ENCODE measurements at regions not wholly inside any gene's neighbourhood (a gene's known extent, or its start where the extent isn't known, plus 50 kb on each side); places are given as distances from the start of the nearest gene placed in this dataset.

DNA sequence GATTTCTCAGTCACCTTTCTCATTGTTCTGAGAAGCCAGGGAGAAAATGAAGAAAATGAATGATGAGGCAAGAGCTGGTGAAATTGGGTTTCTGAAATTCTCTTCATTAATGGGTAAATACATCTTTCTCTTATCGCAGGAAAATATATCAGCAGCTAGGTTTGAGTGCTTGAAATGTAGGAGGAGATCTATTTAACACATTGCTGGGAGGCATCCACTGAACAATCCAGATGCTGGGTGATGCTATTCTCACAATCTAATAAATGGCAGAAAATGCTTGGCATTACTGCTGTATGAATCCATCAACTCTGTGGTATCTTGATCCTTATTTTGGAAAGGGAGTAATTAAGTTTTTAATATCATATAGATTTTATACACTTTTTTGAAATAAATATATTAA lies 199.6 kb upstream of the LRP1B start:
- no peaks in the 10 kb centered on the region for H3K9me3 ChIP-seq (ENCODE audit: control insufficient read depth, insufficient read depth, low read length)
- no CpG with 5 or more reads among the region's 1 CpG for whole genome bisulfite sequencing (ENCODE audit: insufficient coverage, insufficient read length)
- H3K4me1 ChIP-seq (ENCODE audit: control insufficient read depth, insufficient read depth, low read length): no peaks in the 10 kb centered on the region
- H3K36me3 ChIP-seq (ENCODE audit: control insufficient read depth, insufficient read depth, low read length): no peaks in the 10 kb centered on the region
- H3K4me3 ChIP-seq (ENCODE audit: low read length): no peak overlapping the region
- H3K27me3 ChIP-seq (ENCODE audit: control insufficient read depth, insufficient read depth, low read length): no peaks in the 10 kb centered on the region
- H3K27ac ChIP-seq (ENCODE audit: low read length): no peak overlapping the region
- DNase-seq (ENCODE audit: low read depth, low spot score): no peak

- Histone ChIP-seq H3K4me3 (ENCODE audit: low read length) (no peak overlapping the region), H3K9me3 (ENCODE audit: control insufficient read depth, insufficient read depth, low read length) (no peaks in the 10 kb centered on the region; the same call in 1 of the 2 replicates), H3K27me3 (ENCODE audit: control insufficient read depth, insufficient read depth, low read length) (no peaks in the 10 kb centered on the region), H3K4me1 (ENCODE audit: control insufficient read depth, insufficient read depth, low read length) (no peaks in the 10 kb centered on the region), H3K36me3 (ENCODE audit: control insufficient read depth, insufficient read depth, low read length) (no peaks in the 10 kb centered on the region), H3K27ac (ENCODE audit: low read length) (no peak overlapping the region)
- DNase-seq (ENCODE audit: low read depth, low spot score): no peak
These were observed 195.1 kb upstream of the LRP1B start for GRCh38 chr2:142325870-142326269.

DNA sequence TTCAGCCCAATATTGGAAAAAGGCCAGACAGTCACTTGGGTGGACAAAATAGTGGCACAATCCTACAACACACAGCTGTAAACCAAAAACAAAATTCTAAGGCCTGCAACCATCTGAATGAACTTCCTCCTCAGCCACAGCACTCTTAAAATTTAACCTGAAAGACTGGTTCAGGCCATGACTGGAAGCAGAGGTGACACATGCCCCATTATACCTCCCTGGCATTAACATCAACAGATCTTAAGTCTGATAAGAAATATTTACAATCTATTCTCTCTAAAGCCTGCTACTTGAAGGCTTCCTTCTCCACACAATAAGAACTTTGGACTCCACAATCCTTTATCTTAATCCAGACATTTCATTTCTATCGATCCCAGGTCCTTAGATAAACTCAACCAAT lies 192.4 kb upstream of the LRP1B start:
- no peak overlapping the region for H3K4me3 ChIP-seq (ENCODE audit: low read length)
- no CpG with 5 or more reads among the region's 1 CpG for WGBS (ENCODE audit: insufficient coverage, insufficient read length)
- H3K27me3 ChIP-seq (ENCODE audit: control insufficient read depth, insufficient read depth, low read length): no peaks in the 10 kb centered on the region
- no peak for DNase-seq (ENCODE audit: low read depth, low spot score)
- H3K36me3 ChIP-seq (ENCODE audit: control insufficient read depth, insufficient read depth, low read length): no peaks in the 10 kb centered on the region
- H3K27ac ChIP-seq (ENCODE audit: low read length): no peak overlapping the region
- no peaks in the 10 kb centered on the region for H3K4me1 ChIP-seq (ENCODE audit: control insufficient read depth, insufficient read depth, low read length)
- no peaks in the 10 kb centered on the region; the same call in 1 of the 2 replicates for H3K9me3 ChIP-seq (ENCODE audit: control insufficient read depth, insufficient read depth, low read length)

GRCh38 chr2:142321706-142322280 lies 191.0 kb upstream of the LRP1B start:
- no CpG with 5 or more reads among the region's 1 CpG for WGBS (ENCODE audit: insufficient coverage, insufficient read length)
- H3K36me3 ChIP-seq (ENCODE audit: control insufficient read depth, insufficient read depth, low read length): no peaks in the 10 kb centered on the region
- no peak overlapping the region for H3K27ac ChIP-seq (ENCODE audit: low read length)
- no peak for DNase-seq (ENCODE audit: low read depth, low spot score)
- no peak overlapping the region for H3K4me3 ChIP-seq (ENCODE audit: low read length)
- no peaks in the 10 kb centered on the region for H3K4me1 ChIP-seq (ENCODE audit: control insufficient read depth, insufficient read depth, low read length)
- H3K9me3 ChIP-seq (ENCODE audit: control insufficient read depth, insufficient read depth, low read length): no peaks in the 10 kb centered on the region; the same call in 1 of the 2 replicates
- H3K27me3 ChIP-seq (ENCODE audit: control insufficient read depth, insufficient read depth, low read length): no peaks in the 10 kb centered on the region

DNA sequence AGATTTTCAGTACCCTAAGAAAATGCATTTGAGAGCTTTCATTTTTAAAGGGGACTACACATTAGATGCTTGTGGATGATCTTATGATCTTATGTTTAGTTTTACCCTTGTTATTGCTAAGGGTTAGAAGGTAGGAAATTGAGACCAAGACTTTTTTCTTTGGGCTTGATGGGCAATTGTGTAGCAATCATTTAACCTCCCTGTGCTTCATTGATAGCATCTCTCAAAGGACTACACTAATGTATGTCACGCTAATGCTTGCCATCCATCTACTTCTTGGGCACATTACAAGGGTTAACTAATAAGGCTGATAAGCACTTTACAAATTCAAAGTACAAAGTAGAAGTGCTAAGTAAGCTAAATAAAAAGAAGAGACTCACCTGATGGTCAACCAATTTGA lies 189.3 kb upstream of the LRP1B start:
- WGBS (ENCODE audit: insufficient coverage, insufficient read length): no CpG with 5 or more reads among the region's 1 CpG
- Histone ChIP-seq H3K9me3 (ENCODE audit: control insufficient read depth, insufficient read depth, low read length) (no peaks in the 10 kb centered on the region; the same call in 1 of the 2 replicates), H3K36me3 (ENCODE audit: control insufficient read depth, insufficient read depth, low read length) (no peaks in the 10 kb centered on the region), H3K27me3 (ENCODE audit: control insufficient read depth, insufficient read depth, low read length) (no peaks in the 10 kb centered on the region), H3K27ac (ENCODE audit: low read length) (no peak overlapping the region), H3K4me3 (ENCODE audit: low read length) (no peak overlapping the region), H3K4me1 (ENCODE audit: control insufficient read depth, insufficient read depth, low read length) (no peaks in the 10 kb centered on the region)
- DNase-seq (ENCODE audit: low read depth, low spot score): no peak

DNA sequence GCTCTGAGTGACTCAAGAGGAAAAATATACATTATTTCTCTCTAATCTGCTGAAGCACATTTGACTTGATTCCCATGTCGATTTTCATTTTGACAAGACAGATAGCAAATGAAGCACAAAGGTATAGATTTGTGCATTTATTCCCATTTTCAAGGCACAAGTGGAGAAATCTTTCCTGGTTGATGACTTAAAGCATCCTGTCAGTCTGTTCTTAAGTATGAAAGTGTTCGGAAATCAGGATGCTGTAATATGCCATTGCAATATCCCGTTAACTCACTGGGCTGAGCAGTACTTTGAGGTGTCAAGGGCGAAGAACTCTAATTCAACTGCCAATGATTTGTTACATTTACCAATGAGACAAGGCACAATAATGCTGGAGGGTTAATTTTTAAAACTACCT lies 185.2 kb upstream of the LRP1B start:
- H3K36me3 ChIP-seq (ENCODE audit: control insufficient read depth, insufficient read depth, low read length): no peaks in the 10 kb centered on the region
- no peak for DNase-seq (ENCODE audit: low read depth, low spot score)
- H3K9me3 ChIP-seq (ENCODE audit: control insufficient read depth, insufficient read depth, low read length): no peaks in the 10 kb centered on the region; the same call in 1 of the 2 replicates
- H3K27me3 ChIP-seq (ENCODE audit: control insufficient read depth, insufficient read depth, low read length): no peaks in the 10 kb centered on the region
- WGBS (ENCODE audit: insufficient coverage, insufficient read length): no CpG with 5 or more reads among the region's 4 CpGs
- no peak overlapping the region for H3K4me3 ChIP-seq (ENCODE audit: low read length)
- no peak overlapping the region for H3K27ac ChIP-seq (ENCODE audit: low read length)
- no peaks in the 10 kb centered on the region for H3K4me1 ChIP-seq (ENCODE audit: control insufficient read depth, insufficient read depth, low read length)

DNA sequence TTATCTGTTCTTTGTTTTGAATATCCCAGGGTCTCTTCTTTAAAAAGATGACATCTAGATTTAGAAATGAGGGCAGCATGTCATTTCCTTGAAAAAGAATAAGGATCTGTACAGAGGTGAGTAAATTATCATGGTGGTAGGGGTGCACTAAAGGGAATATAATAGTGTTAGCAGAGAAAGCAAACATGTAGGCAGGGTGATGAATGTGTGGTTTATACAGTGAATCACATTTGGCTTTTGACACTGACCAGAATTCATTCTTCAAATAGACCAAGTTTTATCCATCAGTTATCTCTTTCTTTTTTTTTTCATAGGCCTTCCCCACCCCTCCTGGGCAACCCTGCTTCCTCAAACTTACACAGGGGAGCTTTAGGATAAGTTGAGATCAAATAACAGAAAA lies 184.5 kb upstream of the LRP1B start:
- no peaks in the 10 kb centered on the region for H3K27me3 ChIP-seq (ENCODE audit: control insufficient read depth, insufficient read depth, low read length)
- no peak for DNase-seq (ENCODE audit: low read depth, low spot score)
- H3K4me1 ChIP-seq (ENCODE audit: control insufficient read depth, insufficient read depth, low read length): no peaks in the 10 kb centered on the region
- H3K9me3 ChIP-seq (ENCODE audit: control insufficient read depth, insufficient read depth, low read length): no peaks in the 10 kb centered on the region; the same call in 1 of the 2 replicates
- no peak overlapping the region for H3K27ac ChIP-seq (ENCODE audit: low read length)
- no peaks in the 10 kb centered on the region for H3K36me3 ChIP-seq (ENCODE audit: control insufficient read depth, insufficient read depth, low read length)
- no peak overlapping the region for H3K4me3 ChIP-seq (ENCODE audit: low read length)

GRCh38 chr2:142314164-142314563 lies 183.3 kb upstream of the LRP1B start:
- H3K27ac ChIP-seq (ENCODE audit: low read length): no peak overlapping the region
- H3K9me3 ChIP-seq (ENCODE audit: control insufficient read depth, insufficient read depth, low read length): no peaks in the 10 kb centered on the region; the same call in 1 of the 2 replicates
- no peak overlapping the region for H3K4me3 ChIP-seq (ENCODE audit: low read length)
- no peak for DNase-seq (ENCODE audit: low read depth, low spot score)
- H3K36me3 ChIP-seq (ENCODE audit: control insufficient read depth, insufficient read depth, low read length): no peaks in the 10 kb centered on the region
- 100% methylated on average over 1 of the region's 2 CpGs for WGBS (ENCODE audit: insufficient coverage, insufficient read length)
- H3K4me1 ChIP-seq (ENCODE audit: control insufficient read depth, insufficient read depth, low read length): no peaks in the 10 kb centered on the region
- H3K27me3 ChIP-seq (ENCODE audit: control insufficient read depth, insufficient read depth, low read length): no peaks in the 10 kb centered on the region

- DNase-seq (ENCODE audit: low read depth, low spot score): no peak
- Histone ChIP-seq H3K27me3 (ENCODE audit: control insufficient read depth, insufficient read depth, low read length) (no peaks in the 10 kb centered on the region), H3K4me1 (ENCODE audit: control insufficient read depth, insufficient read depth, low read length) (no peaks in the 10 kb centered on the region), H3K36me3 (ENCODE audit: control insufficient read depth, insufficient read depth, low read length) (no peaks in the 10 kb centered on the region), H3K4me3 (ENCODE audit: low read length) (no peak overlapping the region), H3K27ac (ENCODE audit: low read length) (no peak overlapping the region), H3K9me3 (ENCODE audit: control insufficient read depth, insufficient read depth, low read length) (no peaks in the 10 kb centered on the region; the same call in 1 of the 2 replicates)
These were observed 179.7 kb upstream of the LRP1B start for GRCh38 chr2:142310530-142310929.

DNA sequence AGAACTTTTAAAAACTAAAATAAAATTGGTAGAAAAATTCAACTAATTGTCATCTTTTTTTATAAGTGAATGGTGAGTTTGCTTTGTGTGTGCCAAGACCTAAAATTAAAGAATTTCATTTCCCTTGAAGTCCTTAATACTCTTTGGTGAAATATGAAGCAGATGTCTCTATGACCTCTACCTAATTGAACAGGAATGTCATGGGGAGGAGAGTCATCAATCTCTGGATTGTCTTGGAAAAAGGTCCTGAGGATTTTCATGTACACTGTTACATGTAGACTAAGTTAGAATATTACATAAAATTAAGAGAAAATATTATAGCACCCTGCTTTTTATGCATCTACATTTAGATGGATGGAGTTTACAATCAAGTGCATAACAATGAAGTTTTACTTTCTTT lies 177.9 kb upstream of the LRP1B start:
- H3K4me3 ChIP-seq (ENCODE audit: low read length): no peak overlapping the region
- no peak for DNase-seq (ENCODE audit: low read depth, low spot score)
- no peaks in the 10 kb centered on the region for H3K36me3 ChIP-seq (ENCODE audit: control insufficient read depth, insufficient read depth, low read length)
- no peaks in the 10 kb centered on the region for H3K4me1 ChIP-seq (ENCODE audit: control insufficient read depth, insufficient read depth, low read length)
- H3K27ac ChIP-seq (ENCODE audit: low read length): no peak overlapping the region
- no peaks in the 10 kb centered on the region; the same call in 1 of the 2 replicates for H3K9me3 ChIP-seq (ENCODE audit: control insufficient read depth, insufficient read depth, low read length)
- no peaks in the 10 kb centered on the region for H3K27me3 ChIP-seq (ENCODE audit: control insufficient read depth, insufficient read depth, low read length)

GRCh38 chr2:142307616-142308115 lies 176.8 kb upstream of the LRP1B start:
- Histone ChIP-seq H3K4me3 (ENCODE audit: low read length) (no peak overlapping the region), H3K27me3 (ENCODE audit: control insufficient read depth, insufficient read depth, low read length) (no peaks in the 10 kb centered on the region), H3K36me3 (ENCODE audit: control insufficient read depth, insufficient read depth, low read length) (no peaks in the 10 kb centered on the region), H3K4me1 (ENCODE audit: control insufficient read depth, insufficient read depth, low read length) (no peaks in the 10 kb centered on the region), H3K9me3 (ENCODE audit: control insufficient read depth, insufficient read depth, low read length) (no peaks in the 10 kb centered on the region; the same call in 1 of the 2 replicates), H3K27ac (ENCODE audit: low read length) (no peak overlapping the region)
- DNase-seq (ENCODE audit: low read depth, low spot score): no peak
- WGBS (ENCODE audit: insufficient coverage, insufficient read length): no CpG with 5 or more reads among the region's 4 CpGs
